GM12878 (cell line): ENCODE measurements at regions not wholly inside any gene's neighbourhood (a gene's known extent, or its start where the extent isn't known, plus 50 kb on each side); places are given as distances from the start of the nearest gene placed in this dataset.

Experiments
- ATAC-seq: fragments of 200-7000 bp; cut with Tn5 transposase; 3 replicates; pipeline ENCODE4 v1.9.1; 2020; ENCODE audit warnings: mild to moderate bottlenecking, moderate library complexity
- BruUV-seq: library from RNA; stranded (reverse); fragments of 400-500 nt; replicated peaks from 2 replicates; lab custom pipeline; 2021; lab: Mats Ljungman, UMichigan
- CTCF ChIA-PET: fragments of 300-600 bp; sonication (Branson Sonifier 250); formaldehyde crosslinking; extraction: SDS; loops from one replicate; lab custom pipeline; 2021; ENCODE audit warnings: inconsistent platforms; lab: Yijun Ruan, JAX
- POLR2A ChIA-PET: fragments of 350-600 bp; formaldehyde crosslinking; extraction: SDS; loops from one replicate; lab custom pipeline; 2021; ENCODE audit warnings: inconsistent platforms; lab: Charles Lee
- RAD21 ChIA-PET: fragments of 300-600 bp; sonication (Branson Sonifier 250); formaldehyde crosslinking; loops from one replicate; lab custom pipeline; 2023; ENCODE audit warnings: antibody characterized with exemption; ENCODE audit not compliant: unreplicated experiment; lab: Charles Lee
- SMC1A ChIA-PET: fragments of 300-600 bp; sonication (Branson Sonifier 250); formaldehyde crosslinking; loops from one replicate; lab custom pipeline; 2023; ENCODE audit not compliant: unreplicated experiment, uncharacterized antibody; lab: Charles Lee
- DNase-seq: peaks from one replicate; pipeline ENCODE4 v3.0.0-alpha.2; 2011; ENCODE audit warnings: low read depth, low spot score
- FAIRE-seq: peaks from 3 replicates; lab custom pipeline; 2011; peaks lifted over from hg19 to GRCh38; lab: Jason Lieb, UNC
- H2AFZ ChIP-seq: 2 replicates; pipeline ENCODE4 v1.6.0; 2011; ENCODE audit warnings: low read depth, low read length, control low read depth; ENCODE audit not compliant: control insufficient read depth
- H3K27ac ChIP-seq: 2 replicates; pipeline ENCODE4 v1.5.1; 2011; ENCODE audit warnings: control low read depth; ENCODE audit not compliant: control insufficient read depth, insufficient read depth
- H3K27me3 ChIP-seq, 2 experiments: replicated peaks in 1 of 2; 2 replicates each; pipeline versions ENCODE4 v1.6.0 to v1.6.1; 2011; ENCODE audit warnings: low read length in 1 of 2; ENCODE audit not compliant: control insufficient read depth in 2 of 2, insufficient read depth in 2 of 2
- H3K36me3 ChIP-seq, 2 experiments: 2 replicates each; pipeline ENCODE4 v1.5.1; 2011; ENCODE audit warnings: low read length in 1 of 2; ENCODE audit not compliant: control insufficient read depth in 2 of 2, insufficient read depth in 2 of 2
- H3K4me1 ChIP-seq: 2 replicates; pipeline ENCODE4 v1.6.1; 2011; ENCODE audit warnings: mild to moderate bottlenecking, low read length, moderate library complexity, mixed read lengths; ENCODE audit not compliant: control insufficient read depth, insufficient read depth
- H3K4me2 ChIP-seq: 2 replicates; pipeline ENCODE4 v1.6.0; 2011; ENCODE audit warnings: control low read depth; ENCODE audit not compliant: control insufficient read depth, insufficient read depth
- H3K4me3 ChIP-seq: fragments of 200-600 bp; sonication (generic); 2 replicates; pipeline ENCODE4 v1.5.1; 2016
- H3K79me2 ChIP-seq: 2 replicates; pipeline ENCODE4 v1.6.0; 2011; ENCODE audit warnings: low read length; ENCODE audit not compliant: control insufficient read depth, insufficient read depth
- H3K9ac ChIP-seq: 2 replicates; pipeline ENCODE4 v1.8.0; 2011; ENCODE audit warnings: low read length, control low read depth, mixed read lengths; ENCODE audit not compliant: control insufficient read depth, insufficient read depth
- H3K9me3 ChIP-seq: replicated peaks from 3 replicates; pipeline ENCODE4 v1.5.1; 2011; ENCODE audit warnings: mild to moderate bottlenecking, low read length; ENCODE audit not compliant: control insufficient read depth, insufficient read depth
- H4K20me1 ChIP-seq: 2 replicates; pipeline ENCODE4 v1.6.0; 2011; ENCODE audit not compliant: control insufficient read depth, insufficient read depth
- ATF7 ChIP-seq: fragments of 450-650 bp; IDR thresholded peaks from 2 replicates; pipeline ENCODE4 v1.6.1; 2016; ENCODE audit warnings: low read depth, mild to moderate bottlenecking
- BMI1 ChIP-seq: fragments of 450-650 bp; IDR thresholded peaks from 2 replicates; pipeline ENCODE4 v1.6.1; 2016; ENCODE audit warnings: mild to moderate bottlenecking, moderate library complexity, borderline replicate concordance
- CREM ChIP-seq: IDR thresholded peaks from 2 replicates; pipeline ENCODE4 v1.6.1; 2014; ENCODE audit warnings: antibody characterized with exemption, low read depth
- E2F8 ChIP-seq: fragments of 450-650 bp; IDR thresholded peaks from 2 replicates; pipeline ENCODE4 v1.6.1; 2018; ENCODE audit warnings: mild to moderate bottlenecking, low read depth, moderate library complexity; ENCODE audit not compliant: partially characterized antibody
- FOS ChIP-seq: IDR thresholded peaks from 3 replicates; pipeline ENCODE4 v1.6.1; 2011; ENCODE audit warnings: borderline replicate concordance; ENCODE audit not compliant: insufficient read length; ENCODE audit errors: extremely low read depth
- MTA3 ChIP-seq: IDR thresholded peaks from 2 replicates; pipeline ENCODE4 v1.6.1; 2012; ENCODE audit warnings: low read length, inconsistent platforms, borderline replicate concordance
- NFYB ChIP-seq: IDR thresholded peaks from 2 replicates; pipeline ENCODE4 v1.6.1; 2011; ENCODE audit warnings: low read depth, mild to moderate bottlenecking, low read length, improper control_type of control experiment, moderate library complexity; ENCODE audit not compliant: insufficient read depth
- SIN3A ChIP-seq: IDR thresholded peaks from 2 replicates; pipeline ENCODE4 v1.6.1; 2012; ENCODE audit warnings: low read depth, low read length, improper control_type of control experiment
- SP1 ChIP-seq: IDR thresholded peaks from one replicate; pipeline ENCODE4 v1.6.1; 2011; ENCODE audit warnings: low read depth, low read length
- STAT1 ChIP-seq: fragments of 450-650 bp; conservative IDR thresholded peaks from 2 replicates; pipeline ENCODE4 v1.6.1; 2014; ENCODE audit warnings: antibody characterized with exemption, mild to moderate bottlenecking
- TBL1XR1 ChIP-seq: IDR thresholded peaks from 2 replicates; pipeline ENCODE4 v1.6.1; 2012; ENCODE audit warnings: low read depth, low read length, improper control_type of control experiment
- TCF12 ChIP-seq: IDR thresholded peaks from 2 replicates; pipeline ENCODE4 v1.6.1; 2011; ENCODE audit warnings: low read depth, mild to moderate bottlenecking, low read length
- ZNF687 ChIP-seq: fragments of 450-650 bp; IDR thresholded peaks from 2 replicates; pipeline ENCODE4 v1.6.1; 2017; ENCODE audit warnings: mild to moderate bottlenecking, moderate library complexity
- WGBS: methylation state at CpG from one replicate; pipeline ENCODE4 v1.1.6; 2016; ENCODE audit warnings: low lambda C conversion rate; ENCODE audit not compliant: insufficient replicate concordance, insufficient coverage; ENCODE audit errors: missing lambda C conversion rate; 5-methylcytosine and 5-hydroxymethylcytosine counted together
- in situ Hi-C: fragments of 300-500 bp; cut with MboI; formaldehyde crosslinking; loops from 9 replicates; pipeline ENCODE4 v1.14.3; 2018; ENCODE audit warnings: mixed read lengths
- intact Hi-C: fragments of 100-400 bp; cut with micrococcal nuclease; formaldehyde crosslinking; loops from one replicate; pipeline ENCODE4 v1.14.2; 2022; ENCODE audit not compliant: unreplicated experiment

- Histone ChIP-seq H3K79me2 (no peaks in the 10 kb centered on the region), H4K20me1 (no peaks in the 10 kb centered on the region), H3K4me3 (no peak overlapping the region), H3K9ac (no peak overlapping the region), H3K36me3 (no peaks in the 10 kb centered on the region), H3K27me3 (no peaks in the 10 kb centered on the region), H3K4me2 (no peak overlapping the region), H3K27ac (no peak overlapping the region), H3K9me3 (no peaks in the 10 kb centered on the region), H2AFZ (no peak overlapping the region), H3K4me1 (no peaks in the 10 kb centered on the region)
- in situ Hi-C loops, result no loop called here
- FAIRE-seq (no peak), DNase-seq (no peak), ATAC-seq (no peak)
- ChIA-PET SMC1A (interaction anchor here (1.2 kb wide), 1 partner anchor 42 kb away, joined by 3 read pairs; no protein-coding TSS in a partner anchor), POLR2A (no interaction called here), CTCF (no interaction called here), RAD21 (no interaction called here)
- intact Hi-C loops, result no loop called here
- no TSS peak for BruUV-seq
- TF ChIP-seq ATF7 (no peak), CREM (no peak), E2F8 (no peak), NFYB (no peak), BMI1 (no peak), FOS (no peak), SP1 (no peak), STAT1 (no peak), TCF12 (no peak), SIN3A (no peak), TBL1XR1 (no peak), MTA3 (no peak), ZNF687 (no peak)
- 0% methylated on average over 3 of the region's 3 CpGs for WGBS
These were observed 291.0 kb downstream of the CHRM3 start for GRCh38 chr1:239677362-239677761.
